HepG2 (cell line): ENCODE measurements at regions not wholly inside any gene's neighbourhood (a gene's known extent, or its start where the extent isn't known, plus 50 kb on each side); places are given as distances from the start of the nearest gene placed in this dataset.

ENCODE experiments used
- ATAC-seq: fragments of 200-7000 bp; cut with Tn5 transposase; 3 replicates; pipeline ENCODE4 v1.9.1; 2020; ENCODE audit warnings: mild to moderate bottlenecking, moderate library complexity
- BruUV-seq: library from RNA; stranded (reverse); fragments of 400-500 nt; replicated peaks from 2 replicates; lab custom pipeline; 2021; lab: Mats Ljungman, UMichigan
- CTCF ChIA-PET: fragments of 300-600 bp; formaldehyde crosslinking; extraction: SDS; loops from one replicate; lab custom pipeline; 2021; ENCODE audit warnings: low total read pairs, inconsistent platforms, low intra/inter-chr PET ratio; lab: Yijun Ruan, JAX
- POLR2A ChIA-PET: fragments of 350-600 bp; sonication (Branson Sonifier 250); formaldehyde crosslinking; loops from one replicate; lab custom pipeline; 2020; ENCODE audit warnings: antibody characterized with exemption, inconsistent platforms; lab: Yijun Ruan, JAX
- DNase-seq: peaks from one replicate; pipeline ENCODE4 v3.0.0-alpha.2; 2015; ENCODE audit warnings: low spot score
- FAIRE-seq: peaks from 3 replicates; lab custom pipeline; 2011; peaks lifted over from hg19 to GRCh38; lab: Jason Lieb, UNC
- H2AFZ ChIP-seq: one replicate; pipeline ENCODE4 v1.6.1; 2011; ENCODE audit warnings: low read length, inconsistent platforms
- H3K27ac ChIP-seq: fragments of 300-600 bp; 3 replicates; pipeline ENCODE4 v1.8.0; 2011; ENCODE audit warnings: mixed run types, mild to moderate bottlenecking, mixed read lengths, low read length, inconsistent platforms; ENCODE audit not compliant: insufficient read depth; ENCODE audit errors: extremely low read length
- H3K27me3 ChIP-seq, 2 experiments: fragments of 200-600 bp in 1 of 2; 2 replicates in 1 of 2; 3 replicates in 1 of 2; pipeline versions ENCODE4 v1.6.0 to v1.8.0; 2011; ENCODE audit warnings: low read length in 2 of 2, mild to moderate bottlenecking in 2 of 2, moderate library complexity in 2 of 2, inconsistent platforms in 1 of 2; ENCODE audit not compliant: insufficient read depth in 2 of 2, control insufficient read depth in 1 of 2
- H3K36me3 ChIP-seq, 2 experiments: fragments of 200-600 bp in 1 of 2; replicated peaks in 1 of 2; 2 replicates in 1 of 2; 3 replicates in 1 of 2; pipeline versions ENCODE4 v1.5.1 to v1.8.0; 2011; ENCODE audit warnings: low read length in 2 of 2, inconsistent platforms in 1 of 2; ENCODE audit not compliant: insufficient read depth in 2 of 2, control insufficient read depth in 1 of 2
- H3K4me1 ChIP-seq: 2 replicates; pipeline ENCODE4 v1.5.1; 2012; ENCODE audit warnings: low read length, inconsistent platforms; ENCODE audit not compliant: insufficient read depth
- H3K4me2 ChIP-seq: 2 replicates; pipeline ENCODE4 v1.6.0; 2011; ENCODE audit warnings: low read depth, low read length, inconsistent platforms
- H3K4me3 ChIP-seq, 3 experiments: fragments of 200-600 bp in 1 of 3; sonication (generic), shearing (Covaris generic) in 1 of 3; replicated peaks in 1 of 3; 2 replicates each; pipeline ENCODE4 v1.5.1; 2011 to 2016; ENCODE audit warnings: low read length in 3 of 3, inconsistent platforms in 2 of 3, low read depth in 2 of 3, mild to moderate bottlenecking in 2 of 3, control low read depth in 1 of 3, mixed read lengths in 1 of 3; ENCODE audit not compliant: insufficient read depth in 1 of 3
- H3K79me2 ChIP-seq: one replicate; pipeline ENCODE4 v1.6.1; 2011; ENCODE audit warnings: low read length, inconsistent platforms; ENCODE audit not compliant: insufficient read depth
- H3K9ac ChIP-seq: 2 replicates; pipeline ENCODE4 v1.6.0; 2011; ENCODE audit warnings: mild to moderate bottlenecking, low read depth, low read length, inconsistent platforms; ENCODE audit not compliant: insufficient read depth
- H3K9me3 ChIP-seq: 2 replicates; pipeline ENCODE4 v1.5.1; 2012; ENCODE audit warnings: mild to moderate bottlenecking, low read length
- H4K20me1 ChIP-seq: 2 replicates; pipeline ENCODE4 v1.6.0; 2011; ENCODE audit warnings: inconsistent platforms, mild to moderate bottlenecking, low read length, moderate library complexity; ENCODE audit not compliant: insufficient read depth
- ATF4 ChIP-seq, 2 experiments: fragments of 450-650 bp in 1 of 2; sonication (generic) in 1 of 2; formaldehyde crosslinking; IDR thresholded peaks; 2 replicates each; pipeline versions ENCODE4 v1.5.0 to v1.8.0; 2020 to 2022; ENCODE audit warnings: mild to moderate bottlenecking in 1 of 2, missing genetic modification reagents in 1 of 2
- BHLHE40 ChIP-seq: IDR thresholded peaks from 2 replicates; pipeline ENCODE4 v1.6.1; 2011; ENCODE audit warnings: low read length, improper control_type of control experiment
- ETV6 ChIP-seq: sonication (generic); formaldehyde crosslinking; conservative IDR thresholded peaks from 2 replicates; pipeline ENCODE4 v1.4.0; 2020; ENCODE audit warnings: missing genetic modification reagents
- KDM4B ChIP-seq: sonication (generic); formaldehyde crosslinking; IDR thresholded peaks from 2 replicates; pipeline ENCODE4 v1.4.0; 2020; ENCODE audit warnings: missing genetic modification reagents
- KLF15 ChIP-seq: sonication (generic); formaldehyde crosslinking; IDR thresholded peaks from 2 replicates; pipeline ENCODE4 v1.8.1; 2023; ENCODE audit warnings: borderline replicate concordance, mild to moderate bottlenecking, inconsistent platforms, missing genetic modification reagents, mixed read lengths
- MIER3 ChIP-seq: IDR thresholded peaks from 2 replicates; pipeline ENCODE4 v1.6.1; 2016; ENCODE audit warnings: missing compliant biosample characterization, borderline replicate concordance
- MXD1 ChIP-seq: sonication (generic); formaldehyde crosslinking; IDR thresholded peaks from 2 replicates; pipeline ENCODE4 v1.4.0; 2020; ENCODE audit warnings: mild to moderate bottlenecking, missing genetic modification reagents
- SMARCE1 ChIP-seq: fragments of 450-650 bp; IDR thresholded peaks from 2 replicates; pipeline ENCODE4 v1.6.1; 2017; ENCODE audit warnings: borderline replicate concordance
- TFAP4 ChIP-seq: sonication (generic); IDR thresholded peaks from 2 replicates; pipeline ENCODE4 v1.6.1; 2016; ENCODE audit warnings: low read depth, borderline replicate concordance
- ZBTB49 ChIP-seq: sonication (generic); formaldehyde crosslinking; IDR thresholded peaks from 2 replicates; pipeline ENCODE4 v1.4.0; 2020; ENCODE audit warnings: missing genetic modification reagents, borderline replicate concordance
- ZHX1 ChIP-seq: sonication (generic); formaldehyde crosslinking; IDR thresholded peaks from 2 replicates; pipeline ENCODE4 v1.8.1; 2022; ENCODE audit warnings: low read depth, mild to moderate bottlenecking, missing genetic modification reagents
- ZMAT5 ChIP-seq: sonication (generic); formaldehyde crosslinking; IDR thresholded peaks from 2 replicates; pipeline ENCODE4 v1.5.0; 2020; ENCODE audit warnings: mild to moderate bottlenecking, low read depth, missing genetic modification reagents, borderline replicate concordance
- ZNF335 ChIP-seq: sonication (generic); formaldehyde crosslinking; IDR thresholded peaks from 2 replicates; pipeline ENCODE4 v1.4.0; 2020; ENCODE audit warnings: missing genetic modification reagents
- ZSCAN21 ChIP-seq: sonication (generic); formaldehyde crosslinking; IDR thresholded peaks from 2 replicates; pipeline ENCODE4 v1.8.0; 2022; ENCODE audit warnings: mild to moderate bottlenecking, missing genetic modification reagents, moderate library complexity, borderline replicate concordance
- ZSCAN31 ChIP-seq: sonication (generic); formaldehyde crosslinking; IDR thresholded peaks from 2 replicates; pipeline ENCODE4 v1.5.0; 2020; ENCODE audit warnings: low read depth, mild to moderate bottlenecking, missing genetic modification reagents
- WGBS: methylation state at CpG from one replicate; pipeline ENCODE4 v1.1.6; 2017; ENCODE audit warnings: low lambda C conversion rate; 5-methylcytosine and 5-hydroxymethylcytosine counted together
- in situ Hi-C: cut with HindIII; loops from 2 replicates; pipeline ENCODE4 v1.10.0; 2017; ENCODE audit warnings: low pct_unique_long_range_greater_than_20kb; ENCODE audit not compliant: extremely low pct_ligation_motif_present
- intact Hi-C: fragments of 100-400 bp; cut with micrococcal nuclease; formaldehyde crosslinking; loops from one replicate; pipeline ENCODE4 v1.10.0; 2022; ENCODE audit not compliant: unreplicated experiment

- Histone ChIP-seq H2AFZ (no peak overlapping the region), H3K4me2 (no peak overlapping the region), H3K9me3 (no peaks in the 10 kb centered on the region), H3K27me3 (no peaks in the 10 kb centered on the region), H4K20me1 (no peaks in the 10 kb centered on the region), H3K9ac (no peak overlapping the region), H3K79me2 (no peaks in the 10 kb centered on the region), H3K4me3 (no peak overlapping the region), H3K4me1 (no peaks in the 10 kb centered on the region), H3K27ac (no peak overlapping the region), H3K36me3 (no peaks in the 10 kb centered on the region)
- DNase-seq (no peak), FAIRE-seq (no peak), ATAC-seq (no peak)
- ChIA-PET POLR2A (no interaction called here), CTCF (no interaction called here)
- 24% methylated on average over 9 of the region's 9 CpGs for WGBS
- intact Hi-C loops (no loop called here), in situ Hi-C loops (no loop called here)
- BruUV-seq, result no TSS peak
- no peak for TF ChIP-seq TFAP4
- no peak for TF ChIP-seq ZMAT5
- TF ChIP-seq MXD1 (CRISPR knock-in tag), result no peak
- TF ChIP-seq ATF4 (CRISPR knock-in tag; IDR thresholded peaks at IDR 0.05), result no peak
- no peak for TF ChIP-seq ZHX1 (CRISPR knock-in tag)
- TF ChIP-seq KDM4B (CRISPR knock-in tag), result no peak
- TF ChIP-seq ZSCAN21 (CRISPR knock-in tag), result no peak
- TF ChIP-seq ZNF335, result no peak
- no peak for TF ChIP-seq ZSCAN31 (CRISPR knock-in tag)
- TF ChIP-seq SMARCE1, result no peak
- TF ChIP-seq ZBTB49, result no peak
- no peak for TF ChIP-seq KLF15 (CRISPR knock-in tag)
- no peak for TF ChIP-seq MIER3
- no peak for TF ChIP-seq ETV6 (CRISPR knock-in tag)
- TF ChIP-seq BHLHE40, result no peak
These were observed 231.9 kb upstream of the FAM83B start for GRCh38 chr6:54614499-54615195.
